Endothelial cell (in vitro differentiated cells): ENCODE measurements at regions not wholly inside any gene's neighbourhood (a gene's known extent, or its start where the extent isn't known, plus 50 kb on each side); places are given as distances from the start of the nearest gene placed in this dataset.

Experiments
- DNase-seq: peaks from one replicate; pipeline ENCODE4 v3.0.0; 2021; ENCODE audit warnings: low spot score
- H3K27ac Mint-ChIP-seq: one replicate; pipeline ENCODE4 v1.8.0; 2021; ENCODE audit warnings: mixed read lengths, inconsistent platforms; ENCODE audit not compliant: unreplicated experiment
- H3K27me3 Mint-ChIP-seq: one replicate; pipeline ENCODE4 v1.8.0; 2021; ENCODE audit warnings: mild to moderate bottlenecking, moderate library complexity, mixed read lengths, inconsistent platforms; ENCODE audit not compliant: unreplicated experiment
- H3K36me3 Mint-ChIP-seq: one replicate; pipeline ENCODE4 v1.8.0; 2021; ENCODE audit warnings: mild to moderate bottlenecking, low read depth, mixed read lengths, inconsistent platforms; ENCODE audit not compliant: unreplicated experiment
- H3K4me1 Mint-ChIP-seq: one replicate; pipeline ENCODE4 v1.8.0; 2021; ENCODE audit warnings: mild to moderate bottlenecking, mixed read lengths, inconsistent platforms; ENCODE audit not compliant: unreplicated experiment
- H3K4me3 Mint-ChIP-seq: one replicate; pipeline ENCODE4 v1.8.0; 2021; ENCODE audit warnings: mild to moderate bottlenecking, mixed read lengths, inconsistent platforms; ENCODE audit not compliant: unreplicated experiment
- H3K9me3 Mint-ChIP-seq: one replicate; pipeline ENCODE4 v1.8.0; 2021; ENCODE audit warnings: mixed read lengths, inconsistent platforms; ENCODE audit not compliant: unreplicated experiment
- TF ChIP-seq, protein P1 (sequence below): fragments of 200-600 bp; sonication (generic); IDR thresholded peaks from one replicate; pipeline ENCODE4 v1.5.0; 2021; ENCODE audit warnings: antibody characterized with exemption; ENCODE audit not compliant: unreplicated experiment

DNA sequence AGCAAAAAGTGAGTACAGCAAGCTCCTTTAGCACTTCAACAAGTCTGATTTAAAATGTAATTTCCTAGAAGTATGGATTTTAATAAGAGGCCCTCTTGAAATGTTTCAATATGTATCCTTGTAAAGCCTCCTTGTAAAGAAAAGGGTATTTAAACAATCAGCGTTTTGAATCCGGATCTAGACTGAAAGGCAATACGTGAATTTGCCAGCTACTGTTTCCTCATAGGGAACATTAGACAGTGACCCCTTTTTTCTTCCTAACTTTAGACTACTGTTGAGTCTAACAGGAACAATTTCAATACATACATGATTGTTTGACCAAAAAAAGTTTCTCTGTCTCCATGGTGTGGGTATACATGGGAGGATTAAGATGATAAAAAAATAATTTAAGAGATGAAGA lies 395.0 kb downstream of the TFAP2A start:
- no peaks in the 10 kb centered on the region for H3K9me3 Mint-ChIP-seq
- peaks cover 4% of the 10 kb centered on the region for H3K27me3 Mint-ChIP-seq
- DNase-seq = no peak
- H3K4me3 Mint-ChIP-seq = no peak overlapping the region
- no peaks in the 10 kb centered on the region for H3K36me3 Mint-ChIP-seq
- TF ChIP-seq, protein P1, sequence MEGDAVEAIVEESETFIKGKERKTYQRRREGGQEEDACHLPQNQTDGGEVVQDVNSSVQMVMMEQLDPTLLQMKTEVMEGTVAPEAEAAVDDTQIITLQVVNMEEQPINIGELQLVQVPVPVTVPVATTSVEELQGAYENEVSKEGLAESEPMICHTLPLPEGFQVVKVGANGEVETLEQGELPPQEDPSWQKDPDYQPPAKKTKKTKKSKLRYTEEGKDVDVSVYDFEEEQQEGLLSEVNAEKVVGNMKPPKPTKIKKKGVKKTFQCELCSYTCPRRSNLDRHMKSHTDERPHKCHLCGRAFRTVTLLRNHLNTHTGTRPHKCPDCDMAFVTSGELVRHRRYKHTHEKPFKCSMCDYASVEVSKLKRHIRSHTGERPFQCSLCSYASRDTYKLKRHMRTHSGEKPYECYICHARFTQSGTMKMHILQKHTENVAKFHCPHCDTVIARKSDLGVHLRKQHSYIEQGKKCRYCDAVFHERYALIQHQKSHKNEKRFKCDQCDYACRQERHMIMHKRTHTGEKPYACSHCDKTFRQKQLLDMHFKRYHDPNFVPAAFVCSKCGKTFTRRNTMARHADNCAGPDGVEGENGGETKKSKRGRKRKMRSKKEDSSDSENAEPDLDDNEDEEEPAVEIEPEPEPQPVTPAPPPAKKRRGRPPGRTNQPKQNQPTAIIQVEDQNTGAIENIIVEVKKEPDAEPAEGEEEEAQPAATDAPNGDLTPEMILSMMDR = no peak
- H3K4me1 Mint-ChIP-seq = no peaks in the 10 kb centered on the region
- no peak overlapping the region for H3K27ac Mint-ChIP-seq

DNA sequence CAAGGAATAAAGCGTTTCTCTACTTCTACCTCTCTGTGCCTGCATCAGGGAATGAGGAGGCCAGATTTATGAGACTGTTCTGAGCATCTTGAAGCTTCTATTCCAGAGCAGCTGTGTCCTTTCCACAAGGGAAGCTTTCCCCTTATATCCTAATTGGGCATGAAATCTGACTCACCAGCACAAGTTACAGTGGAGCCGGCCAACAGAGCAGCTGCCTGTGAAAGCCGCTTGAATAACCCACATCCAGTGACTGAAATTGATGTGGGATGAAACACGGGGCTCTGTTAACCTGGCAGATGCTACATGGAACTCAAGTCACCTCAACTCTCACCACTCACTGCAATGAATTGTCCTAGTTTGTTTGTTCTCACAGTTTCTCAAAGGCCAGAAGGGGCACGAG lies 400.3 kb downstream of the TFAP2A start:
- no peak overlapping the region for H3K4me3 Mint-ChIP-seq
- no peaks in the 10 kb centered on the region for H3K4me1 Mint-ChIP-seq
- TF ChIP-seq, protein P1 = no peak
- no peaks in the 10 kb centered on the region for H3K36me3 Mint-ChIP-seq
- no peaks in the 10 kb centered on the region for H3K9me3 Mint-ChIP-seq
- H3K27me3 Mint-ChIP-seq = peaks cover 2% of the 10 kb centered on the region
- no peak for DNase-seq
- H3K27ac Mint-ChIP-seq = no peak overlapping the region

DNA sequence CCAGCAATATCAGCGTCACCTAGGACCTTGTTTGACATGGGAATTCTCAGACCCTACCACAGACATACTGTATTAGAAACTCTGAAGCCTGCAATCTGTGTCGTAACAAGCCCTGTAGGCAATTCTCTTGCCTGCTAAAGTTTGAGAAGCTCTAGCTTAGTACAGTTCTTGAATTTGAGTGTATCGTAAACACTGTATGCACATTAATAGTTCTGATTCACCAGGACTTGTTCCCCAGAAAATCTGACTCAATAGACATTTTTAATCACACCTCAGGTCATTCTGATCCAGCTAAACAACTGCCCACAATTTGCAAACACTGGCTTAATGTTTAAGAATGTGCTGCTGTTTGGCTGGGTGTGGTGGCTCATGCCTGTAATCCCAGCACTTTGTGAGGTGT lies 414.3 kb downstream of the TFAP2A start:
- TF ChIP-seq, protein P1 = no peak
- no peak overlapping the region for H3K27ac Mint-ChIP-seq
- H3K4me3 Mint-ChIP-seq = no peak overlapping the region
- no peak for DNase-seq
- H3K4me1 Mint-ChIP-seq = no peaks in the 10 kb centered on the region
- H3K36me3 Mint-ChIP-seq = no peaks in the 10 kb centered on the region
- H3K9me3 Mint-ChIP-seq = no peaks in the 10 kb centered on the region
- no peaks in the 10 kb centered on the region for H3K27me3 Mint-ChIP-seq

DNA sequence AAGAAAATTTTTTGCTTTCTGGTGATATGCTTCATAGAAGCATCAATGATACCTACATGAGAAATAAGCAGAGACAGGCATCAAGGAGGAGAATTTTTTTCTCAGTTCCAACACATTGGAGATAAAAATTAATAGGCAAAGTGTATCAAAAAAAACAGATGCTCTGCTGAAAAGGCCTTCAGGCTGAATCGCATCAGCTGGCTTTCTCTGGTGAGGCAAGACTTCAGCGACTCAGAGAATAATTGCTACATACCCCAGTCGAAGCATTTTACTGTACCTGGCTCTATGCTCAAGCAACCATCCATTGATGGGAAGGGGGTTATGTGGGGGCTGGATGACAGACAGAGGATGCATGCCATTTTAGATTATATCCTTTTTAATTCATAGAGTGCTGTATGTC lies 415.1 kb downstream of the TFAP2A start:
- Mint-ChIP-seq H3K9me3 (no peaks in the 10 kb centered on the region), H3K27ac (no peak overlapping the region), H3K4me1 (no peaks in the 10 kb centered on the region), H3K36me3 (no peaks in the 10 kb centered on the region), H3K27me3 (no peaks in the 10 kb centered on the region), H3K4me3 (no peak overlapping the region)
- TF ChIP-seq, protein P1 = no peak
- no peak for DNase-seq

DNA sequence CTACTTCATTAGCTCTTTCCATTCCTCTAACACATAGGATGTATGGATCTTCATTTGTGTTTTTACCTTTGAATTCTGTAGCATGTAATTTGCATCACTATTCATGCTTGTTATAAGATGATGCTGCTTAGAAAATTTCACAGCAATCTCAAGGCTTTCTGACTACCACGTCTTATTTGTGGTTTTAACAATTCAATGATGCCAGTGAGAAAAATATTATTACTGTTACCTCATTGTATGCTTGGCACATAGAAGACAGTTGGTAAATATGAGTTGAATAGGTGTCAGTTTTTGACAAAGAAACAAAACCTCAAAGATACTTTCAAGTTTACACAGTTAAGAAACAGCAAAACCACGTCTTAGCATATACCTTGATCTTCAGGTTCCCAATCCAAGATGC lies 428.6 kb downstream of the TFAP2A start:
- TF ChIP-seq, protein P1 = no peak
- Mint-ChIP-seq H3K4me3 (no peak overlapping the region), H3K4me1 (no peaks in the 10 kb centered on the region), H3K27me3 (no peaks in the 10 kb centered on the region), H3K36me3 (peaks cover 3% of the 10 kb centered on the region), H3K9me3 (no peaks in the 10 kb centered on the region), H3K27ac (no peak overlapping the region)
- DNase-seq = no peak
